HCT116 (cell line): ENCODE measurements at regions not wholly inside any gene's neighbourhood (a gene's known extent, or its start where the extent isn't known, plus 50 kb on each side); places are given as distances from the start of the nearest gene placed in this dataset.

Source experiments
- ATAC-seq: fragments of 200-7000 bp; cut with Tn5 transposase; 2 replicates; pipeline ENCODE4 v1.9.1; 2020; ENCODE audit warnings: mild to moderate bottlenecking, moderate library complexity
- BruUV-seq: library from RNA; stranded (reverse); fragments of 400-500 nt; replicated peaks from 2 replicates; lab custom pipeline; 2021; lab: Mats Ljungman, UMichigan
- CTCF ChIA-PET: fragments of 300-600 bp; sonication (Branson Sonifier 250); formaldehyde crosslinking; loops from one replicate; lab custom pipeline; 2021; ENCODE audit warnings: antibody characterized with exemption; lab: Charles Lee
- POLR2A ChIA-PET: fragments of 300-600, 350-600 bp; sonication (Branson Sonifier 250); formaldehyde crosslinking; loops from one replicate; lab custom pipeline; 2021; ENCODE audit warnings: antibody characterized with exemption; lab: Charles Lee
- RAD21 ChIA-PET, 2 experiments: fragments of 300-600 bp; sonication (Branson Sonifier 250); formaldehyde crosslinking; loops; one replicate each; lab custom pipeline; 2023; ENCODE audit warnings: low total read pairs in 2 of 2; ENCODE audit not compliant: uncharacterized antibody in 2 of 2, unreplicated experiment in 2 of 2, low non-redundant PET in 1 of 2; lab: Charles Lee
- DNase-seq: peaks from one replicate; pipeline ENCODE4 v3.0.0-alpha.2; 2010; ENCODE audit warnings: low read depth, low spot score
- H2AFZ ChIP-seq: fragments of 200-600 bp; shearing (Covaris generic), sonication (generic); 2 replicates; pipeline ENCODE4 v1.6.1; 2017; ENCODE audit warnings: low read depth, mixed run types, mixed read lengths, antibody characterized with exemption, low read length; ENCODE audit not compliant: poor library complexity, severe bottlenecking
- H3K27ac ChIP-seq: 2 replicates; pipeline ENCODE4 v1.5.1; 2012; ENCODE audit warnings: low read depth, low read length
- H3K27me3 ChIP-seq: fragments of 200-600 bp; sonication (generic); 2 replicates; pipeline ENCODE4 v1.6.1; 2016; ENCODE audit warnings: mixed run types, low read length, mixed read lengths; ENCODE audit not compliant: insufficient read depth
- H3K36me3 ChIP-seq, 2 experiments: fragments of 200-500 bp in 1 of 2; fragments of 200-600 bp in 1 of 2; sonication (Bioruptor generic) in 1 of 2; sonication (generic) in 1 of 2; 2 replicates each; pipeline versions ENCODE4 v1.5.1 to v1.6.1; 2014 to 2016; ENCODE audit warnings: low read length in 2 of 2, inconsistent platforms in 1 of 2, mixed read lengths in 1 of 2, mixed run types in 1 of 2; ENCODE audit not compliant: insufficient read depth in 2 of 2, control insufficient read depth in 1 of 2
- H3K4me1 ChIP-seq, 2 experiments: fragments of 200-600 bp in 1 of 2; sonication (generic) in 1 of 2; 2 replicates each; pipeline versions ENCODE4 v1.5.1 to v1.6.1; 2012 to 2017; ENCODE audit warnings: low read length in 2 of 2, inconsistent platforms in 1 of 2, mild to moderate bottlenecking in 1 of 2, mixed read lengths in 1 of 2, mixed run types in 1 of 2, moderate library complexity in 1 of 2; ENCODE audit not compliant: insufficient read depth in 2 of 2, control insufficient read depth in 1 of 2
- H3K4me2 ChIP-seq: fragments of 200-600 bp; sonication (generic); 2 replicates; pipeline ENCODE4 v1.6.1; 2017; ENCODE audit warnings: mixed run types, low read length, mixed read lengths
- H3K4me3 ChIP-seq, 2 experiments: fragments of 200-600 bp in 1 of 2; sonication (generic) in 1 of 2; replicated peaks in 1 of 2; 2 replicates each; pipeline ENCODE4 v1.5.1; 2011 to 2016; ENCODE audit warnings: low read length in 2 of 2, control low read depth in 1 of 2, low read depth in 1 of 2, mild to moderate bottlenecking in 1 of 2, mixed read lengths in 1 of 2, mixed run types in 1 of 2
- H3K79me2 ChIP-seq: fragments of 200-600 bp; sonication (generic); 2 replicates; pipeline ENCODE4 v1.6.1; 2017; ENCODE audit warnings: mild to moderate bottlenecking, mixed run types, low read length, moderate library complexity, mixed read lengths; ENCODE audit not compliant: insufficient read depth
- H3K9ac ChIP-seq: fragments of 200-600 bp; sonication (generic); 2 replicates; pipeline ENCODE4 v1.6.1; 2016; ENCODE audit warnings: low read length, mixed read lengths
- H3K9me2 ChIP-seq: fragments of 200-600 bp; sonication (generic), shearing (Covaris generic); 2 replicates; pipeline ENCODE4 v1.6.1; 2017; ENCODE audit warnings: mixed run types, mild to moderate bottlenecking, moderate library complexity; ENCODE audit not compliant: insufficient read depth
- H3K9me3 ChIP-seq, 2 experiments: fragments of 200-500 bp in 1 of 2; fragments of 200-600 bp in 1 of 2; sonication (Bioruptor generic) in 1 of 2; sonication (generic) in 1 of 2; 2 replicates each; pipeline ENCODE4 v1.6.1; 2014 to 2017; ENCODE audit warnings: low read length in 2 of 2, mixed read lengths in 2 of 2, inconsistent platforms in 1 of 2, low read depth in 1 of 2, mild to moderate bottlenecking in 1 of 2, mixed run types in 1 of 2, moderate library complexity in 1 of 2; ENCODE audit not compliant: control insufficient read depth in 1 of 2, insufficient read depth in 1 of 2
- H4K20me1 ChIP-seq: fragments of 200-600 bp; sonication (generic), shearing (Covaris generic); 2 replicates; pipeline ENCODE4 v1.6.1; 2017; ENCODE audit warnings: mixed run types, mild to moderate bottlenecking, moderate library complexity; ENCODE audit not compliant: insufficient read depth
- ELF1 ChIP-seq: IDR thresholded peaks from 2 replicates; pipeline ENCODE4 v1.6.1; 2012; ENCODE audit warnings: low read depth, borderline replicate concordance
- EZH2phosphoT487 ChIP-seq: fragments of 200-600 bp; IDR thresholded peaks from 2 replicates; pipeline ENCODE4 v1.6.1; 2018; ENCODE audit warnings: antibody characterized with exemption, borderline replicate concordance
- FOSL1 ChIP-seq: IDR thresholded peaks from 2 replicates; pipeline ENCODE4 v1.6.1; 2012; ENCODE audit warnings: low read depth
- JUND ChIP-seq: IDR thresholded peaks from 2 replicates; pipeline ENCODE4 v1.6.1; 2012
- POLR2AphosphoS5 ChIP-seq: IDR thresholded peaks from 2 replicates; pipeline ENCODE4 v1.6.1; 2011; ENCODE audit warnings: mild to moderate bottlenecking, low read depth, low read length, moderate library complexity
- intact Hi-C: fragments of 100-400 bp; cut with micrococcal nuclease; formaldehyde crosslinking; loops from 2 replicates; pipeline ENCODE4 v1.10.0; 2022
- TF ChIP-seq, protein P1 (sequence below): IDR thresholded peaks from 2 replicates; pipeline ENCODE4 v1.6.1; 2012; ENCODE audit warnings: low read depth
- TF ChIP-seq, protein P2 (sequence below): IDR thresholded peaks from 2 replicates; pipeline ENCODE4 v1.6.1; 2011; ENCODE audit warnings: mild to moderate bottlenecking, low read length, moderate library complexity; ENCODE audit not compliant: insufficient replicate concordance; ENCODE audit errors: extremely low read depth
- TF ChIP-seq, protein P3 (sequence below): IDR thresholded peaks from 2 replicates; pipeline ENCODE4 v1.6.1; 2012

DNA sequence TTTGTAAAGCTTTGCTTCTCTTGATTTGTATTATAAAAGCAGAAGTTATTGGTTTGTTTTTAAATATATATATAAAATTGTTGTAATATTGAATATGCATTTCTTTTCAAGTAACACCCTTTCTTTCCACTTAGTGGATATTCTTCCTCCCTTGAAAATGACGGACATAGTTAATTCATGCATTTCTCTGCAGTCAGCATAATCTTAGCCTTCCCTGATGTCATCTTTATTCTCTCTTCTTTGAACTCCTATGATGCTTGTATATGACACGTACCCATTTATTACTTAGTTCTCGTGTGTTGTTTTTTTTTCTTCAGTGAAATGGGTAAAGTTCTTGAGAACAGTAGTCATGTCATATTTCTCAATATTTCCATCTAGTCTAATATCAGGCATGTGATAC, 191.2 kb downstream of the MDFIC start:
- no peak overlapping the region for H3K4me3 ChIP-seq
- H3K4me2 ChIP-seq = no peak overlapping the region
- H3K4me1 ChIP-seq = no peaks in the 10 kb centered on the region
- intact Hi-C loops = no loop called here
- ChIA-PET RAD21 (no interaction called here), CTCF (no interaction called here), POLR2A (no interaction called here)
- TF ChIP-seq JUND (no peak), FOSL1 (no peak), POLR2AphosphoS5 (no peak), ELF1 (no peak), EZH2phosphoT487 (no peak)
- TF ChIP-seq, protein P1, sequence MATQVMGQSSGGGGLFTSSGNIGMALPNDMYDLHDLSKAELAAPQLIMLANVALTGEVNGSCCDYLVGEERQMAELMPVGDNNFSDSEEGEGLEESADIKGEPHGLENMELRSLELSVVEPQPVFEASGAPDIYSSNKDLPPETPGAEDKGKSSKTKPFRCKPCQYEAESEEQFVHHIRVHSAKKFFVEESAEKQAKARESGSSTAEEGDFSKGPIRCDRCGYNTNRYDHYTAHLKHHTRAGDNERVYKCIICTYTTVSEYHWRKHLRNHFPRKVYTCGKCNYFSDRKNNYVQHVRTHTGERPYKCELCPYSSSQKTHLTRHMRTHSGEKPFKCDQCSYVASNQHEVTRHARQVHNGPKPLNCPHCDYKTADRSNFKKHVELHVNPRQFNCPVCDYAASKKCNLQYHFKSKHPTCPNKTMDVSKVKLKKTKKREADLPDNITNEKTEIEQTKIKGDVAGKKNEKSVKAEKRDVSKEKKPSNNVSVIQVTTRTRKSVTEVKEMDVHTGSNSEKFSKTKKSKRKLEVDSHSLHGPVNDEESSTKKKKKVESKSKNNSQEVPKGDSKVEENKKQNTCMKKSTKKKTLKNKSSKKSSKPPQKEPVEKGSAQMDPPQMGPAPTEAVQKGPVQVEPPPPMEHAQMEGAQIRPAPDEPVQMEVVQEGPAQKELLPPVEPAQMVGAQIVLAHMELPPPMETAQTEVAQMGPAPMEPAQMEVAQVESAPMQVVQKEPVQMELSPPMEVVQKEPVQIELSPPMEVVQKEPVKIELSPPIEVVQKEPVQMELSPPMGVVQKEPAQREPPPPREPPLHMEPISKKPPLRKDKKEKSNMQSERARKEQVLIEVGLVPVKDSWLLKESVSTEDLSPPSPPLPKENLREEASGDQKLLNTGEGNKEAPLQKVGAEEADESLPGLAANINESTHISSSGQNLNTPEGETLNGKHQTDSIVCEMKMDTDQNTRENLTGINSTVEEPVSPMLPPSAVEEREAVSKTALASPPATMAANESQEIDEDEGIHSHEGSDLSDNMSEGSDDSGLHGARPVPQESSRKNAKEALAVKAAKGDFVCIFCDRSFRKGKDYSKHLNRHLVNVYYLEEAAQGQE = no peak
- TF ChIP-seq, protein P2, sequence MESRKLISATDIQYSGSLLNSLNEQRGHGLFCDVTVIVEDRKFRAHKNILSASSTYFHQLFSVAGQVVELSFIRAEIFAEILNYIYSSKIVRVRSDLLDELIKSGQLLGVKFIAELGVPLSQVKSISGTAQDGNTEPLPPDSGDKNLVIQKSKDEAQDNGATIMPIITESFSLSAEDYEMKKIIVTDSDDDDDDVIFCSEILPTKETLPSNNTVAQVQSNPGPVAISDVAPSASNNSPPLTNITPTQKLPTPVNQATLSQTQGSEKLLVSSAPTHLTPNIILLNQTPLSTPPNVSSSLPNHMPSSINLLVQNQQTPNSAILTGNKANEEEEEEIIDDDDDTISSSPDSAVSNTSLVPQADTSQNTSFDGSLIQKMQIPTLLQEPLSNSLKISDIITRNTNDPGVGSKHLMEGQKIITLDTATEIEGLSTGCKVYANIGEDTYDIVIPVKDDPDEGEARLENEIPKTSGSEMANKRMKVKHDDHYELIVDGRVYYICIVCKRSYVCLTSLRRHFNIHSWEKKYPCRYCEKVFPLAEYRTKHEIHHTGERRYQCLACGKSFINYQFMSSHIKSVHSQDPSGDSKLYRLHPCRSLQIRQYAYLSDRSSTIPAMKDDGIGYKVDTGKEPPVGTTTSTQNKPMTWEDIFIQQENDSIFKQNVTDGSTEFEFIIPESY = no peak
- TF ChIP-seq, protein P3, sequence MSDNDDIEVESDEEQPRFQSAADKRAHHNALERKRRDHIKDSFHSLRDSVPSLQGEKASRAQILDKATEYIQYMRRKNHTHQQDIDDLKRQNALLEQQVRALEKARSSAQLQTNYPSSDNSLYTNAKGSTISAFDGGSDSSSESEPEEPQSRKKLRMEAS = no peak
- H2AFZ ChIP-seq = no peak overlapping the region
- H3K36me3 ChIP-seq = no peaks in the 10 kb centered on the region
- H3K9me3 ChIP-seq = no peaks in the 10 kb centered on the region
- H3K27me3 ChIP-seq = no peaks in the 10 kb centered on the region
- no TSS peak for BruUV-seq
- H3K27ac ChIP-seq = no peak overlapping the region
- no peaks in the 10 kb centered on the region for H4K20me1 ChIP-seq
- H3K9me2 ChIP-seq = no peaks in the 10 kb centered on the region
- no peak overlapping the region for H3K9ac ChIP-seq
- no peaks in the 10 kb centered on the region for H3K79me2 ChIP-seq
- DNase-seq (no peak), ATAC-seq (no peak)
